HUES6 (cell line): ENCODE measurements at regions not wholly inside any gene's neighbourhood (a gene's known extent, or its start where the extent isn't known, plus 50 kb on each side); places are given as distances from the start of the nearest gene placed in this dataset.

ENCODE experiments used
- H3K27ac ChIP-seq: 2 replicates; pipeline ENCODE4 v1.7.0; 2013; ENCODE audit warnings: low read depth, mild to moderate bottlenecking, low read length, inconsistent platforms
- H3K27me3 ChIP-seq: 2 replicates; pipeline ENCODE4 v1.6.1; 2013; ENCODE audit warnings: low read length; ENCODE audit not compliant: control insufficient read depth, insufficient read depth
- H3K36me3 ChIP-seq: 2 replicates; pipeline ENCODE4 v1.6.1; 2013; ENCODE audit warnings: low read length; ENCODE audit not compliant: control insufficient read depth, insufficient read depth
- H3K4me1 ChIP-seq: 2 replicates; pipeline ENCODE4 v1.6.1; 2013; ENCODE audit warnings: low read length; ENCODE audit not compliant: control insufficient read depth, insufficient read depth
- H3K4me3 ChIP-seq: 2 replicates; pipeline ENCODE4 v1.5.1; 2013; ENCODE audit warnings: low read depth, low read length
- H3K9ac ChIP-seq: one replicate; pipeline ENCODE4 v1.6.1; 2013; ENCODE audit warnings: mild to moderate bottlenecking, low read length
- H3K9me3 ChIP-seq: 2 replicates; pipeline ENCODE4 v1.6.1; 2013; ENCODE audit warnings: low read depth, low read length; ENCODE audit not compliant: control insufficient read depth, insufficient read depth

DNA sequence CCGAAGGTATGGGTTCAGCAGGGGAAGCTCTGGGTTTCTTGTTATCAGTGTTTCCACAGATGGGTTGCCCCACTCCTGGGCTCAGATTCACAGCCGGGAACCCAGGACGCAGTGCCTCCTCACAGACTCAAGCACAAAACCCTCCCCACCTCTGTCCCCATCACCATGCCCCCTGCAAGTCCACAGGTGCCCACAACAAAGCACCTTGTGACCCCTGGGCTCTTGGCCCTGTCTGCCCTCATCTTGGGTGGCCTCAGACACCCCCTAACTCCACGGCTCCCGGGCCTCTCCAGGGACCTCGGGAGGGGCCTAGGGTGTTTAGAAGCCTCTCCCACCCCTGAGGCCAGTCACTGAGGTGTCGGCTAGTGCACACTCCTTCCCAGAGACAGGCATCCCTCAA, 231.7 kb downstream of the TUBA3C start:
- Histone ChIP-seq H3K4me3 (no peak overlapping the region), H3K27me3 (no peaks in the 10 kb centered on the region), H3K27ac (no peak overlapping the region), H3K9ac (no peak overlapping the region), H3K9me3 (peaks cover 83% of the 10 kb centered on the region; the same call in 1 of the 2 replicates), H3K4me1 (no peaks in the 10 kb centered on the region), H3K36me3 (no peaks in the 10 kb centered on the region)

DNA sequence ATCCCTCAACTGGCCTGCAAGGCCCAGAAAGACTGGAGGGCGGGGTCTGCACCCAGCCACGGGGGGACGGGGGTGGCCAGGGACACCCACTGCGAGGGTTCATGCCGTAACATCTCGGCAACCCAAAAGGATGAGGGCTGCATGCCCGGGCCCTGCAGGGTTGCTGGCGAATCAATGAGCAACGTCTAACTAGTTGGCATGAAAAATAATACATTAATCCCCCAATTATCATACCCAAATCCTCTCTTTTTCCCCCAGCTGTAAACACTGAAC, 232.2 kb downstream of the TUBA3C start:
- H3K27me3 ChIP-seq = no peaks in the 10 kb centered on the region
- no peak overlapping the region for H3K4me3 ChIP-seq
- no peak overlapping the region for H3K9ac ChIP-seq
- peaks cover 83% of the 10 kb centered on the region; the same call in 1 of the 2 replicates for H3K9me3 ChIP-seq
- no peaks in the 10 kb centered on the region for H3K4me1 ChIP-seq
- H3K36me3 ChIP-seq = no peaks in the 10 kb centered on the region
- no peak overlapping the region for H3K27ac ChIP-seq

DNA sequence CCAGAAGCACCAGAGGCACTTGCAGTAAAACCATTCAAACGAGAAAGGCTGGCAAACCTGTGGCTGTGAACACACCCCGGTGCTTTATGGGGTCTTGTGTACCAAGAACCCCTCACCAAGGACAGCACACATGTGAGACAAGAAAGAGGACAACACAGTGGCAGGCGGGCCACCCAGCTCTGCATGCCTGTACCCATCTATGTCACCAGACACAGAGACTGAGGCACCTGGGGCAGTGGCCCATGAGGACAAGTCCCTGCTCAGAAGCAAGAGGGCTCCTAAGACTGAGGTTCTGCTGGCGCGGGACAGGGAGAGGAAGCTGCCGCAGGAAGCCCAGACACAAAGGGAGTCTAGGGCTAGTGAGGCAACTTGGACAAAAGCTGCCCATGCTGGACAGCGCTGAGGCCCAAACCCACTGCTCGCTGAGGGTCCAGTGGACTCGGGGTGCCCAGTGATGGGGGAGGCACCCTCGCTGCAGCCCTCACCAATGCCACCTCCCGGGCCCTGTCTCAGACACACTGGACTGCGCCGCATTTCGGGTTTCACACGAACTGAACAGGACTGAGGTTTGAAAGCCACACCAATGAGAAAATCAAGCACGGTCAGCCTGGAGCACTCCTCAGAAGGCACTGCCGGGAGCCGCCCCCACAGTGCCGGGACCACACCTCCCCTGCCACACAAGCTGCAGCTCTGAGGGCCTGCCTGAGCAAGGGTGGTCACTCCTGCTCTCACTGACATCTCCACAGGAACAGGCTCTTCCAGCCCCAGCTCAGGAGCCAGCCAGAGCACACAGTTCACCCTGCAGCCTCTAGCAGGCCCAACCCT, 232.7 kb downstream of the TUBA3C start:
- Histone ChIP-seq H3K27me3 (no peaks in the 10 kb centered on the region), H3K27ac (no peak overlapping the region), H3K36me3 (no peaks in the 10 kb centered on the region), H3K4me1 (no peaks in the 10 kb centered on the region), H3K4me3 (no peak overlapping the region), H3K9me3 (peaks cover 83% of the 10 kb centered on the region; the same call in 1 of the 2 replicates), H3K9ac (no peak overlapping the region)

DNA sequence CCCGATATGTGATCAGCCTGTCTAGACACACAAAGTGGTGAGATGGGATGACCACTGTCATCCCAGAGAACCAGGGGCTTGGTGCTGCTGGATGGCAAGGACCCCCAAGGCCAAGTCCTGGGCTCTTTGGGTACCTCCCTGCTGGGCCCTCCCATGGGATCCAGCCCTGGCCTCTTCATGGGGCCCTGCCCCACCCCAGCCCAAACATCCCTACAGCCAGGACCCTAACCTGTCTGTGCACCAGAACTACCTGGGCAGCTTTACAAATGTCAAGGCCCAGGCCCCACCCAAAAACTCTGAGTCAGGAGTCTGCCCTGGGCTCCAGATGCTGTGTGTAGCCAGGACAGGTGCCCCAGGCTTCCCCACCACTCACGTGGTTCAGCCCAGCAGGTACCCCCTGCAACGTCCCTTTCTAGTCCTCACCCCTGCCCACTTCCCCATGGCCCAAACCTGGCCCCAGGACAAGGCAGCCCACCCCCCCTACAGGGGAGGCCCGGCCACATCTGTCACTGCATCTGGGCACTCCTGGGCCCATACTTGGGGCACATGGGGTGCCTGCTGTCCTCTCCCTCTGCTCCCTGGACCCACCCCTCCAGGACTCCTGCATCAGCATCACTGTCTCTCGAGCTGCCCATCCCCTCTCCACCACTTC, 233.5 kb downstream of the TUBA3C start:
- Histone ChIP-seq H3K27me3 (no peaks in the 10 kb centered on the region), H3K9me3 (peaks cover 82% of the 10 kb centered on the region; the same call in 1 of the 2 replicates), H3K9ac (no peak overlapping the region), H3K36me3 (no peaks in the 10 kb centered on the region), H3K4me1 (no peaks in the 10 kb centered on the region), H3K4me3 (no peak overlapping the region), H3K27ac (no peak overlapping the region)

DNA sequence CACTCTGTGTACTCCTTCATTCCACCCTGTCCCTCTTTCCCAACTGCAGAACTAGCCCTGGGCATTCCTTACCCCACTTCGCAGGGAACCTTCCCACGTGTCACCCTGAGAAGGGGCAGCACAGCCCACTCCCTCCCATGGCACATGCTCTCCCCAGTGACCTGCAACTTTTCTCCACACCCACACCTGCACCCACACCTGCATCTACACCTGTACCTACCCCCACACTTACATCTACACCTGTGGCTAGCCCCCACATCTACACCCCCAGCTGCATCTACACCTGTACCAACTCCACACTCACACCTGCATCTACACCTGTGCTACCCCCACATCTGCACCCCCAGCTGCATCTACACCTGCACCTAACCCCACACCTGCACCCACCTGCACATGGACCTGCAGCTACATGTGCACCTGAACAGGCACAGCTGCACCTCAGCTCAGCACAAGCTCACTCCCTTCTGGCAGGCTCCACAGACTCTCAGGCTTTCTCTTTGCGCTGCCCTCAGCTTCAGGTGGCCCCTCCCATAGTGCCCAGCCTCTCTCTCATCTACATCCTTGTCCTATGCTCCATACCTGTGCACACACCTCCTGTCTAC, 234.1 kb downstream of the TUBA3C start:
- no peaks in the 10 kb centered on the region for H3K27me3 ChIP-seq
- H3K9me3 ChIP-seq = peaks cover 78% of the 10 kb centered on the region; the same call in 1 of the 2 replicates
- no peaks in the 10 kb centered on the region for H3K4me1 ChIP-seq
- no peaks in the 10 kb centered on the region for H3K36me3 ChIP-seq
- no peak overlapping the region for H3K27ac ChIP-seq
- no peak overlapping the region; the same call in 1 of the 2 replicates for H3K4me3 ChIP-seq
- H3K9ac ChIP-seq = no peak overlapping the region

DNA sequence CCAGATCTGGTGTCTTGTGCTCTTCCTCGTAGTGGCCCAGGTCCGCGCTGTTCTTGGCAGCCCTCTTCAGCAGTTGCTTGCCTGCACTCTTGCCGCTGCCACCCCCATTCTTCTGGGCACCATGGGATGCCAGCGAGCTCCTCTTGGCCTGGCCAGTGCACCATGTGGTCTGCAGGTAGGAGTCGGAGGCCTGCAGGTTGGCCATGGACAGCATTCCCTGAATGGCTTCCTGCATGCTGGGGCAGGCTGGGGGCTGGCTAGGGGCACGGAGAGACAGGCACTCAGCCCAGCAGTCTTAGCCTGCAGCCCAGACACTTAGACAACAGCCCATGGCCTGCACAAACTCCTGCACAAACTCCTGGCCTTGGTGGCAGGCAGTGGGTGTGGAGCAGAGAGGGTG, 234.9 kb downstream of the TUBA3C start:
- peaks cover 72% of the 10 kb centered on the region; the same call in 1 of the 2 replicates for H3K9me3 ChIP-seq
- no peaks in the 10 kb centered on the region for H3K4me1 ChIP-seq
- no peak overlapping the region for H3K9ac ChIP-seq
- no peak overlapping the region for H3K27ac ChIP-seq
- no peaks in the 10 kb centered on the region for H3K36me3 ChIP-seq
- no peaks in the 10 kb centered on the region for H3K27me3 ChIP-seq
- H3K4me3 ChIP-seq = no peak overlapping the region

DNA sequence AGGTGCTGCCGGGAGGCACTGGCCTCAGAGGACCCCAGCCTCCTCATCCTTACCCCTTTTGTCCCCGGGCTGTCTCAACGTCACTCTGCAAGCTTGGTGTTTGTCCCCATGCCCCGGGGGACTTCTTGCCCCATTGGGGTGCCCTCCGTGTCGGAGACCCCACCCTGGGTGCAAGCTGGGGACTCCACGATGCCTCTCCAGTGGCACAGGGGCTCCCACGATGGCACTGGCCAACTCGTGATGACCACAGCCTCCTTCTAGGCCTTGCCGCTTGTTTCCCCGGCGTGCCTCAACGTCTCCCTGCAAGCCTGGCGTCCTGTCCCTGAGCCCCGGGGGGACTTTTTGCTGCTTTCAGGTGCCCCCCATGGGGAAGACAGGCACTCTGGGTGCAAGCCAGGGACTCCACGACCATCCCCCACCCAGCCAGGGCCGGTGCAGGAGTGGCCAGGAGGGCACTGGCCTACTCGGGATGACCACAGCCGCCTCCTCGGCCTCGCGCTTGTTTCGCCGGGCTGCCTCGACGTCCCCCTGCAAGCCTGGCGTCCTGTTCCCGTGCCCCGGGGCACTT, 237.0 kb downstream of the TUBA3C start:
- Histone ChIP-seq H3K27me3 (no peaks in the 10 kb centered on the region), H3K4me3 (no peak overlapping the region), H3K4me1 (no peaks in the 10 kb centered on the region), H3K9ac (no peak overlapping the region), H3K27ac (no peak overlapping the region), H3K9me3 (peaks cover 60% of the 10 kb centered on the region; the same call in 1 of the 2 replicates), H3K36me3 (no peaks in the 10 kb centered on the region)

DNA sequence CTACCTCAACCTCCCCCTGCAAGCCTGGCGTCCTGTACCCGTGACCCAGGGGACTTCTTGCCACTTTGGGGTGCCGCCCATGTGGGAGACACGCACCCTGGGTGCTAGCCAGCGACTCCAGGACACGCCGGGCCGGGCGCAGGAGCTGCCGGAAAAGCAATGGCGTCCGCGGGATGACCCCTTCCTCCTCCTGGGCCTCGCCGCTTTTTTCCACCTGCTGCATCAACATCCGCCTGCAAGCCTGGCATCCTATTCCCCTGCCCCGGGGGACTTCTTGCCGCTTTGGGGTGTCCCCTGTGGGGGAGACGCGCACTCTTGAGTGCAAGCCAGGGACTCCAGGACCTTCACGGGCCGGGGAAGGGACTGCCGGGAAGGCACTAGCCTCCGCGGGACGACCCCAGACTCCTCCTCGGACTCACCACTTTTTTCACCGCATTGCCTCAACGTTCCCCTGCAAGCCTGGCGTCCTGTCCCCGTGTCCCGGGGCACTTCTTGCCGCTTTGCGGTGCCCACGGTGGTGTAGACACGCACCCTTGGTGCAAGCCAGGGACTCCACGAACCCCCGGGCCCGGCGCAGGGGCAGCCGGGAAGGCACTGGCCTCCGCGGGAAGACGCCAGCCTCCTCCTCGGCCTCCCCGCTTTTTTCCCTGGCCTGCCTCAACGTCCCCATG, 237.8 kb downstream of the TUBA3C start:
- H3K27me3 ChIP-seq = no peaks in the 10 kb centered on the region
- no peaks in the 10 kb centered on the region for H3K36me3 ChIP-seq
- peaks cover 55% of the 10 kb centered on the region; the same call in 1 of the 2 replicates for H3K9me3 ChIP-seq
- no peak overlapping the region for H3K9ac ChIP-seq
- no peak overlapping the region for H3K4me3 ChIP-seq
- no peaks in the 10 kb centered on the region for H3K4me1 ChIP-seq
- H3K27ac ChIP-seq = no peak overlapping the region

DNA sequence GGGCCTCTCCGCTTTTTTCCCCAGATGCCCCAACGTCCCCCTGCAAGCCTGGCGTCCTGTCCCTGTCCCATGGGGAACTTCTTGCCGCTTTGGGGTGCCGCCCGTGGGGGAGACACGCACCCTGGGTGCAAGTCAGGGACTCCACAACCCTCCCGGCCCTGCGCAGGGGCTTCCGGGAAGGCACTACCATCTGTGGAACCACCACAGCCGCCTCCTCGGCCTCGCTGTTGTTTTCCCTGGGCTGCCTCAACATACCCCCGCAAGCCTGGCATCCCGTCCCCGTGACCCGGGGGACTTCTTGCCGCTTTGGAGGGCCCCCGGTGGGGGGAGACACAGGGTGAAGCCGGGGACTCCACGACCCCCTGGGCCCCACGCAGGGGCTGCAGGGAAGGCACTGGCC, 238.4 kb downstream of the TUBA3C start:
- H3K4me1 ChIP-seq = no peaks in the 10 kb centered on the region
- no peak overlapping the region for H3K27ac ChIP-seq
- no peak overlapping the region for H3K4me3 ChIP-seq
- no peak overlapping the region for H3K9ac ChIP-seq
- no peaks in the 10 kb centered on the region for H3K27me3 ChIP-seq
- peaks cover 54% of the 10 kb centered on the region; the same call in 1 of the 2 replicates for H3K9me3 ChIP-seq
- no peaks in the 10 kb centered on the region for H3K36me3 ChIP-seq

DNA sequence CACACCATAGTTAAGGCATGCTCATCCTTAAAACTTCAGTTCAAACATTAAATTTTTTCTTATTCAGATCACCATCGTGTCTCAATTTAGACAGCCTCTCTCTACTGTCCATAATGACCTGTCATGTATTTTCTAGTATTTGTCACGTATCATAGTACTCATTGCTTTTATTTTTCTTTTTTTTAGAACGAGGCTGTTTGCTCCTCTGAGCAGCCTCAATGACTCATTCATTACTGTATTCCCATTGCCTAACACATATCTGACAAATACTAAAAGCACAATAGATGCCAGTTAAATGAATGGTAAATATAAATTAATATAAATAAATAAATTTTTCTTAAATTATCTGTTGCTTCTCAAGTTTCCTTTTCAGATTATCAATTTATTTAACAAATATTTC, 245.5 kb downstream of the TUBA3C start:
- no peaks in the 10 kb centered on the region for H3K4me1 ChIP-seq
- peaks cover 38% of the 10 kb centered on the region; the same call in 1 of the 2 replicates for H3K9me3 ChIP-seq

More for the DNA sequence above, 245.5 kb downstream of the TUBA3C start:
- Histone ChIP-seq H3K27me3 (no peaks in the 10 kb centered on the region), H3K4me3 (no peak overlapping the region), H3K9ac (no peak overlapping the region), H3K36me3 (no peaks in the 10 kb centered on the region), H3K27ac (no peak overlapping the region)
